ENCODE measurements at regions not wholly inside any gene's neighbourhood (a gene's known extent, or its start where the extent isn't known, plus 50 kb on each side); places are given as distances from the start of the nearest gene placed in this dataset.
"Not testable (repeated sequence)": the region's sequence is repeated elsewhere in the genome, so short reads cannot be mapped to it uniquely, and the experiment has no call there.

DNA sequence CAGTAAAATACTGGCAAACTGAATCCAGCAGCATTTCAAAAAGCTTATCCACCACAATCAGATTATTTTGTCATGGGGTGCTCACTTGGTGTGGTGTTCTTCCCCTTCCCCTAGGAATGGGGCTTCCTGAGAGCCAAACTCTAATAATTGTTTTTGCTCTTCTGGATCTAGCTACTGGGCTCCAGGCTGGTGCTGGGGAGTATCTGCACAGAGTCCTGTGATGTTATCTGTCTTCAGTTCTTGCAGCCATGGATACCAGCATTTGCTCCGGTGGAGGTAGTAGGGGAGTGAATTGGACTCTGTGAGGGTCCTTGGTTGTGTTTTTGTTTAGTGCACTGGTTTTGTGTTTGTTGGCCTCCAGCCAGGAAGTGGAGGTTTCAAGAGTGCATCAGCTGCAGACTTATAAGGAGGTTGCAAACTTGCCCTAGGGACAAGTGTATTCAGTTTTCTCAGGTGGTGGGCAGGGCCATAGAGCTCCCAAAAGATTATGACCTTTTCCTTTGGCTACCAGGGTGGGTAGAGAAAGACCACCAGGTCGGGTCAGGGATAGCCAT, 308.5 kb upstream of the MAGI2 start:
- TF ChIP-seq, protein P1, sequence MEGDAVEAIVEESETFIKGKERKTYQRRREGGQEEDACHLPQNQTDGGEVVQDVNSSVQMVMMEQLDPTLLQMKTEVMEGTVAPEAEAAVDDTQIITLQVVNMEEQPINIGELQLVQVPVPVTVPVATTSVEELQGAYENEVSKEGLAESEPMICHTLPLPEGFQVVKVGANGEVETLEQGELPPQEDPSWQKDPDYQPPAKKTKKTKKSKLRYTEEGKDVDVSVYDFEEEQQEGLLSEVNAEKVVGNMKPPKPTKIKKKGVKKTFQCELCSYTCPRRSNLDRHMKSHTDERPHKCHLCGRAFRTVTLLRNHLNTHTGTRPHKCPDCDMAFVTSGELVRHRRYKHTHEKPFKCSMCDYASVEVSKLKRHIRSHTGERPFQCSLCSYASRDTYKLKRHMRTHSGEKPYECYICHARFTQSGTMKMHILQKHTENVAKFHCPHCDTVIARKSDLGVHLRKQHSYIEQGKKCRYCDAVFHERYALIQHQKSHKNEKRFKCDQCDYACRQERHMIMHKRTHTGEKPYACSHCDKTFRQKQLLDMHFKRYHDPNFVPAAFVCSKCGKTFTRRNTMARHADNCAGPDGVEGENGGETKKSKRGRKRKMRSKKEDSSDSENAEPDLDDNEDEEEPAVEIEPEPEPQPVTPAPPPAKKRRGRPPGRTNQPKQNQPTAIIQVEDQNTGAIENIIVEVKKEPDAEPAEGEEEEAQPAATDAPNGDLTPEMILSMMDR (IDR thresholded peaks at IDR 0.05; ENCODE audit: insufficient read depth, low read depth, low read length, missing control alignments): no peak
- DNase-seq (ENCODE audit: low read depth): no peak
- H3K4me3 ChIP-seq (ENCODE audit: low read depth, low read length): no peak overlapping the region

DNA sequence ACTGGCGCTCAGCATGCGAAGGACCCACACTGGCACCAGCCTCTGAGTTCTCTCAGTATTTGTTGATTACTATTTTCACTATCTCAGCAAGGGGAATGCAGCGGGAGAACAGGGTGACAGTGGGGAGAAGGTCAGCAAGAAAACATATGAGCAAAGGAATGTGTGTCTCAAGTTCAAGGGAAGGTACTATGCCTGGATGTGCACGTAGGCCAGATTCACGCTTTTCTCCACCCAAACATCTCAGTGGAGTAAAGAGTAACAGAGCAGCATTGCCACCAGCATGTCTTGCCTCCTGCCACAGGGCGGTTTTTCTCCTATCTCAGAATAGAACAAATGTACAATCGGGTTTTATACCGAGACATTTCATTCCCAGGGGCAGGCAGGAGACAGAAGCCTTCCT, 297.5 kb upstream of the MAGI2 start:
- not testable (repeated sequence) for DNase-seq (ENCODE audit: low read depth); H3K4me3 ChIP-seq (ENCODE audit: low read depth, low read length)

DNA sequence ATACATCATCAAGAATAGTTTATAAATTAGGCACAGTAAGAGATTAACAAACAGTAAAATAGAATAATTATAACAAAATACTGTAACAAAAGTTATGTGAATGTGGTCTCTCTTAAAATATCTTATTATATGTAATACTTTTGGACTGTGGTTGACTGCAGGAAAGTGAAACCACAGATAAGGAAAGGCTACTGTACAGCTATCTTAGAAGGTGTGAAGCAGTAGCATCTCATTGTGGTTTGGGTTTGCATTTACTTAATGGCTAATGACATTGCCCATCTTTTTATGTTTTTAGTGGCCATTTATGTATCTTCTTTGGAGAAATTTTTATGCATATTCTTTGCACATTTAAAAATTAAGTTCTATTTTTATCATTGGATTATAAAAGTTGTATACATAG, 296.4 kb upstream of the MAGI2 start:
- DNase-seq (ENCODE audit: low read depth): no peak
- TF ChIP-seq, protein P1 (IDR thresholded peaks at IDR 0.05; ENCODE audit: insufficient read depth, low read depth, low read length, missing control alignments): no peak
- H3K4me3 ChIP-seq (ENCODE audit: low read depth, low read length): no peak overlapping the region

DNA sequence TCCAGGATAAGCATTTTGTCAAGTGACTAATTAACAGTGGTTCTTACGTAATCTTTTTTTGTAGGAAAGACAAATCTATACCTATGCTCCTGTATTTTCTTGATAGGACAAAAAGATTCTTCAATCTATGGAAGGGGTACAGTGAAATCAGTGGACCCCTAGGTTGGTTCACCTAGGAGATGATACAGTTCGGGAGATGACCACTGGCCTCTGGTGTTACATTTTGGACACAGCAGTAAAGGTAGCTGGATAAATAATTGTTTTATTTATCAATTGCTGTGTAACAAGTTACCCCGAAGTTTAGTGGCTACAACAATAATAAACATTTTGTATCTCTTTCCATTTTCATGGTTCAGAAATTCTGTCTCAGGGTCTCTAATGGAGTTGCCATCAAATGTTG, 288.2 kb upstream of the MAGI2 start:
- TF ChIP-seq, protein P1 (IDR thresholded peaks at IDR 0.05; ENCODE audit: insufficient read depth, low read depth, low read length, missing control alignments): no peak
- no peak overlapping the region for H3K4me3 ChIP-seq (ENCODE audit: low read depth, low read length)
- no peak for DNase-seq (ENCODE audit: low read depth)

DNA sequence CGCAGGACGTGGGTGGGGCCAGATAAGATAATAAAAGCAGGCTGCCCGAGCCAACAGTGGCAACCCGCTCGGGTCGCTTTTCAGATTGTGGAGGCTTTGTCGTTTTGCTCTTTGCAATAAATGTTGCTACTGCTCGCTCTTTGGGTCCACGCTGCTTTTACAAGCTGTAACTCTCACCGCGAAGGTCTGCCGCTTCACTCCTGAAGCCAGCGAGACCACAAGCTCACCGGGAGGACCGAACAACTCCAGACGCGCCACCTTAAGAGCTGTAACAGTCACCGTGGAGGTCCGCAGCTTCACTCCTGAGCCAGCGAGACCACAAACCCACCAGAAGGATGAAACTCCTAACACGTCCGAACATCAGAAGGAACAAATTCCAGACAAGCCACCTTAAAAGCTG, 286.6 kb upstream of the MAGI2 start:
- H3K4me3 ChIP-seq (ENCODE audit: low read depth, low read length): no peak overlapping the region
- no peak for DNase-seq (ENCODE audit: low read depth)

DNA sequence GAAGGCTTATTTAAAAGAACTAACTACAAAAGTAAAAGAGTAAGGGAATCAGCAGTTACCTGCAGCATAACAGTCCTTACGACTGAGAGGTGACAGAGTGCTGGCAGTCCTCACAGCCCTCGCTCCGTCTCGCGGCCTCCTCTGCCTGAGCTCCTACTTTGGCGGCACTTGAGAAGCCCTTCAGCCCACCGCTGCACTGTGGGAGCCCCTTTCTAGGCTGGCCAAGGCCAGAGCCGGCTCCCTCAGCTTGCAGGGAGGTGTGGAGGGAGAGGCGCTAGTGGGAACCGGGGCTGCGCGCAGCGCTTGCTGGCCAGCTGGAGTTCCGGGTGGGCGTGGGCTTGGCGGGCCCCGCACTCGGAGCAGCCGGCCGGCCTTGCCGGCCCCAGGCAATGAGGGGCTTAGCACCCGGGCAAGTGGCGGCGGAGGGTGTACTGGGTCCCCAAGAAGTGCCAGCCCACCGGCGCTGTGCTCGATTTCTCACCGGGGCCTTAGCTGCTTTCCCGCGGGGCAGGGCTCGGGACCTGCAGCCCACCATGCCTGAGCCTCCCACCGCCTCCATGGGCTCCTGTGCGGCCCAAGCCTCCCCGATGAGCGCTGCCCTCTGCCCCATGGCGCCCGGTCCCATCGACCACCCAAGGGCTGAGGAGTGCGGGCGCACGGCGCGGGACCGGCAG, 285.7 kb upstream of the MAGI2 start:
- not testable (repeated sequence) for DNase-seq (ENCODE audit: low read depth)

More for the DNA sequence above, 286.6 kb upstream of the MAGI2 start:
- TF ChIP-seq, protein P1 (IDR thresholded peaks at IDR 0.05; ENCODE audit: insufficient read depth, low read depth, low read length, missing control alignments): no peak

DNA sequence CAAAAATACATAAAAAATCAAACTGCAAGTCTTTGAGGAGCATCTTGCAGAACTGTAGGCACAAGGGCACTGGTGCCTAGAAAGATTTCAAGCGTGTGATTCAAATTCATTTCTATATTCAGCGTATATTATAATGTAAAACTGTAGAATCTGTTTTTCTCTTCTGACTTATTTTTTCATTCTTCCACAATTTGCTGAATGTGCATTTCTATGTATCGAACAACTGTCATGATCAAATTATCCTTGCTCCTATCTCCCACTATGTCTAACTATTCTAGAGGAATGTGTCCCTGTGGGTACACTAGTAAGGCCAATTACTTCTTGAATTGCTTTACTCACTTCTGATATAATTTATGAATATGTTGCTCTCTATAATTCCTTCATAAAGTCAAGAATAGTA, 283.0 kb upstream of the MAGI2 start:
- no peak overlapping the region for H3K4me3 ChIP-seq (ENCODE audit: low read depth, low read length)
- DNase-seq (ENCODE audit: low read depth): no peak
- TF ChIP-seq, protein P1 (IDR thresholded peaks at IDR 0.05; ENCODE audit: insufficient read depth, low read depth, low read length, missing control alignments): no peak

More for the DNA sequence above, 285.7 kb upstream of the MAGI2 start:
- H3K4me3 ChIP-seq (ENCODE audit: low read depth, low read length): not testable (repeated sequence)

DNA sequence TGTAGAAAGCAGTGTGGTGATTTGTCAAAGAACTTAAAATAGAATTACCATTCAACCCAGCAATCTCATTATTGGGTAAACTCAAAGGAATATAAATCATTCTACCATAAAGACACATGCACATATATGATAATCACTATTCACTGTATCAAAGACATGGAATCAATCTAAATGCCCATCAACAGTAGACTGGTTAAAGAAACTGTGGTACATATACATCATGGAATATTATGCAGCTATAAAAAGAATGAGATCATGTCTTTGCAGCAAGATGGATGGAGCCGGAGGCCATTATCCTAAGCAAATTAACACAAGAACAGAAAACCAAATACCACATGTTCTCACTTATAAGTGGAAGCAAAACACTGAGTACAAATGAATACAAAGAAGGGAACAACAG, 281.5 kb upstream of the MAGI2 start:
- no peak overlapping the region for H3K4me3 ChIP-seq (ENCODE audit: low read depth, low read length)
- DNase-seq (ENCODE audit: low read depth): no peak
- TF ChIP-seq, protein P1 (IDR thresholded peaks at IDR 0.05; ENCODE audit: insufficient read depth, low read depth, low read length, missing control alignments): no peak

Data from GM12865 (cell line).